GM12872 (cell line): ENCODE measurements at regions not wholly inside any gene's neighbourhood (a gene's known extent, or its start where the extent isn't known, plus 50 kb on each side); places are given as distances from the start of the nearest gene placed in this dataset.

Experiments
- CTCF ChIP-seq: IDR thresholded peaks from 3 replicates; pipeline ENCODE4 v1.5.1; 2011; ENCODE audit warnings: low read depth, mild to moderate bottlenecking, low read length, moderate library complexity; ENCODE audit not compliant: insufficient read depth

GRCh38 chr5:17912794-17913193 is 278.5 kb downstream of the TAF11L14 start:
- TF ChIP-seq CTCF, result no peak

- TF ChIP-seq CTCF, result no peak
Measured at GRCh38 chr5:17916446-17916845, 282.2 kb downstream of the TAF11L14 start.

- no peak for TF ChIP-seq CTCF
Measured at GRCh38 chr5:17917465-17917864, 283.2 kb downstream of the TAF11L14 start.

- TF ChIP-seq CTCF, result no peak
Measured at GRCh38 chr5:17918373-17919104, 284.3 kb downstream of the TAF11L14 start.

- TF ChIP-seq CTCF, result no peak
Measured at GRCh38 chr5:17925276-17925675, 291.0 kb downstream of the TAF11L14 start.

- TF ChIP-seq CTCF, result no peak
Measured at GRCh38 chr5:17928581-17928981, 294.3 kb downstream of the TAF11L14 start.

GRCh38 chr5:17929171-17929570 is 294.9 kb downstream of the TAF11L14 start:
- no peak for TF ChIP-seq CTCF

GRCh38 chr5:17930346-17930745 is 296.1 kb downstream of the TAF11L14 start:
- no peak for TF ChIP-seq CTCF
